A549 (cell line): ENCODE measurements at regions not wholly inside any gene's neighbourhood (a gene's known extent, or its start where the extent isn't known, plus 50 kb on each side); places are given as distances from the start of the nearest gene placed in this dataset.

Experiments
- ATAC-seq, 2 experiments: fragments of 200-7000 bp in 1 of 2; fragments of >200 bp in 1 of 2; cut with Nextera tagmentation in 1 of 2; cut with Tn5 transposase in 1 of 2; 3 replicates each; pipeline versions ENCODE4 v1.8.0 to v1.9.1; 2018 to 2020; ENCODE audit warnings: mild to moderate bottlenecking in 1 of 2, moderate library complexity in 1 of 2
- CTCF ChIA-PET: fragments of 300-600 bp; sonication (Branson Sonifier 250); formaldehyde crosslinking; extraction: SDS; loops from one replicate; lab custom pipeline; 2021; ENCODE audit warnings: antibody characterized with exemption, inconsistent platforms; lab: Yijun Ruan, JAX
- POLR2A ChIA-PET: fragments of 350-600 bp; formaldehyde crosslinking; extraction: SDS; loops from one replicate; lab custom pipeline; 2021; ENCODE audit warnings: antibody characterized with exemption, inconsistent platforms; lab: Yijun Ruan, JAX
- DNase-seq, 2 experiments: peaks; one replicate each; pipeline versions ENCODE4 v3.0.0 to v3.0.0-alpha.2; 2011 to 2016; ENCODE audit warnings: low read depth in 1 of 2, low spot score in 1 of 2
- FAIRE-seq: peaks from 2 replicates; lab custom pipeline; 2011; peaks lifted over from hg19 to GRCh38; lab: Jason Lieb, UNC
- H3K27ac ChIP-seq, 2 experiments: fragments of >200 bp; sonication (Bioruptor Twin); formaldehyde crosslinking; 3 replicates each; pipeline ENCODE4 v1.5.1; 2016 to 2017
- H3K4me1 ChIP-seq: fragments of >200 bp; sonication (Bioruptor Twin); formaldehyde crosslinking; 3 replicates; pipeline ENCODE4 v1.6.1; 2016
- H3K4me2 ChIP-seq: fragments of >200 bp; sonication (Bioruptor Twin); formaldehyde crosslinking; 3 replicates; pipeline ENCODE4 v1.6.1; 2016
- H3K4me3 ChIP-seq: fragments of >200 bp; sonication (Bioruptor Twin); formaldehyde crosslinking; 3 replicates; pipeline ENCODE4 v1.5.1; 2016
- H3K9me3 ChIP-seq: fragments of >200 bp; sonication (Bioruptor Twin); formaldehyde crosslinking; 3 replicates; pipeline ENCODE4 v1.6.1; 2016
- CBX2 ChIP-seq: fragments of 200-600 bp; sonication (generic); IDR thresholded peaks from 2 replicates; pipeline ENCODE4 v1.6.1; 2016; ENCODE audit warnings: low read depth, mild to moderate bottlenecking, borderline replicate concordance
- CEBPB ChIP-seq, 2 experiments: fragments of >200 bp in 1 of 2; sonication (Bioruptor Twin) in 1 of 2; formaldehyde crosslinking in 1 of 2; IDR thresholded peaks; 2 replicates each; pipeline ENCODE4 v1.6.1; 2012 to 2016
- GATA3 ChIP-seq: IDR thresholded peaks from 2 replicates; pipeline ENCODE4 v1.6.1; 2012; ENCODE audit warnings: borderline replicate concordance
- HOXB5 ChIP-seq: fragments of 250-450 bp; sonication (Bioruptor Pico); IDR thresholded peaks from 2 replicates; pipeline ENCODE4 v1.5.0; 2020; ENCODE audit warnings: mild to moderate bottlenecking, moderate library complexity
- KDM1A ChIP-seq: fragments of 200-600 bp; sonication (generic); IDR thresholded peaks from 2 replicates; pipeline ENCODE4 v1.6.1; 2016; ENCODE audit warnings: low read depth, mild to moderate bottlenecking
- KDM5A ChIP-seq: fragments of 200-600 bp; sonication (generic); IDR thresholded peaks from 2 replicates; pipeline ENCODE4 v1.6.1; 2016; ENCODE audit warnings: antibody characterized with exemption, mild to moderate bottlenecking
- NFE2L2 ChIP-seq: fragments of 150-350 bp; conservative IDR thresholded peaks from 2 replicates; pipeline ENCODE4 v1.6.1; 2014; ENCODE audit warnings: low read length
- NPAS2 ChIP-seq: fragments of 250-450 bp; sonication (Bioruptor Pico); IDR thresholded peaks from 2 replicates; pipeline ENCODE4 v1.8.0; 2022; ENCODE audit warnings: mild to moderate bottlenecking, moderate library complexity, borderline replicate concordance
- PHF8 ChIP-seq: fragments of 200-600 bp; sonication (generic); IDR thresholded peaks from 2 replicates; pipeline ENCODE4 v1.6.1; 2016; ENCODE audit warnings: low read depth, mild to moderate bottlenecking, antibody characterized with exemption, moderate library complexity, borderline replicate concordance
- POLR2A ChIP-seq: IDR thresholded peaks from 2 replicates; pipeline ENCODE4 v1.6.1; 2012; ENCODE audit warnings: mild to moderate bottlenecking, low read length
- RAD21 ChIP-seq, 2 experiments: fragments of >200 bp in 1 of 2; sonication (Bioruptor Twin) in 1 of 2; formaldehyde crosslinking in 1 of 2; IDR thresholded peaks in 1 of 2; conservative IDR thresholded peaks in 1 of 2; 2 replicates in 1 of 2; 3 replicates in 1 of 2; pipeline ENCODE4 v1.6.1; 2012 to 2018; ENCODE audit warnings: inconsistent platforms in 1 of 2
- RARB ChIP-seq: fragments of 250-450 bp; sonication (Bioruptor Pico); IDR thresholded peaks from 2 replicates; pipeline ENCODE4 v1.8.0; 2021; ENCODE audit warnings: mild to moderate bottlenecking, moderate library complexity
- SMC3 ChIP-seq: fragments of >200 bp; sonication (Bioruptor Twin); formaldehyde crosslinking; IDR thresholded peaks from 3 replicates; pipeline ENCODE4 v1.6.1; 2018; ENCODE audit warnings: inconsistent platforms
- SREBF2 ChIP-seq: fragments of 450-650 bp; IDR thresholded peaks from 2 replicates; pipeline ENCODE4 v1.6.1; 2014; ENCODE audit warnings: mild to moderate bottlenecking, moderate library complexity
- ZNF302 ChIP-seq: fragments of 250-450 bp; sonication (Bioruptor Pico); IDR thresholded peaks from 2 replicates; pipeline ENCODE4 v1.9.0; 2021; ENCODE audit warnings: inconsistent platforms, mild to moderate bottlenecking, moderate library complexity
- WGBS: methylation state at CpG from one replicate; pipeline ENCODE4 v1.1.6; 2017; ENCODE audit errors: missing lambda C conversion rate; 5-methylcytosine and 5-hydroxymethylcytosine counted together
- TF ChIP-seq, protein P1 (sequence below): fragments of >200 bp; sonication (Bioruptor Twin); formaldehyde crosslinking; IDR thresholded peaks from 3 replicates; pipeline ENCODE4 v1.6.1; 2016
- TF ChIP-seq, protein P2 (sequence below): fragments of 200-600 bp; sonication (generic); IDR thresholded peaks from 2 replicates; pipeline ENCODE4 v1.6.1; 2016; ENCODE audit warnings: antibody characterized with exemption, mild to moderate bottlenecking, moderate library complexity
- TF ChIP-seq, protein P3 (sequence below): fragments of >200 bp; sonication (Bioruptor Twin); formaldehyde crosslinking; IDR thresholded peaks from 2 replicates; pipeline ENCODE4 v1.6.1; 2016
- TF ChIP-seq, protein P4 (sequence below): IDR thresholded peaks from 2 replicates; pipeline ENCODE4 v1.6.1; 2012

DNA sequence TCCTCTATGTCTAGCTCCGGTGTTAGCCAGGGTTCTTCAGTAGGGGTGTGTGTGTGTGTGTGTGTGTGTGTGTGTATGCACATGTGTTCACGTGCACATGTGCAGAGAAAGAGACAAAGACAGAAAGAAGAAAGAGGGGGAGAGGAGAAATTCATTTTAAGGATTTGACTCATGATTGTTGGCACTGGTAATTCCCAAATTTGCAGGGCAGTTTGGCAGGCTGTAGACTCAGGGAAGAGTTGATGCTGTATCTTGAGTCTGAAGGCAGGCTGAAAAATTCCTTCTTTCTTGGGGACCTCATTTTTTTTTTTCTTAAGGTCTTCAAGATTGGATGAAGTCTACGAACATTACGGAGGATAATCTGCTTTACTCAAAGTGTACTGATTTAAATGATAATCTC is 335.7 kb downstream of the NSG2 start:
- H3K4me3 ChIP-seq, result no peak overlapping the region
- 48% methylated on average over 4 of the region's 4 CpGs for WGBS
- H3K27ac ChIP-seq, result no peak overlapping the region
- H3K4me2 ChIP-seq, result no peak overlapping the region
- CTCF ChIA-PET, result interaction anchor here (0.6 to 0.7 kb wide), 2 partner anchors 29 to 945 kb away, joined by 3 read pairs; no protein-coding TSS in a partner anchor
- no peak for DNase-seq
- ATAC-seq, result no peak
- no peaks in the 10 kb centered on the region for H3K9me3 ChIP-seq
- H3K4me1 ChIP-seq, result peaks cover 7% of the 10 kb centered on the region; the same call in 2 of the 3 replicates
- FAIRE-seq, result no peak
- POLR2A ChIA-PET, result no interaction called here
- no peak for TF ChIP-seq SREBF2
- no peak for TF ChIP-seq HOXB5 (CRISPR knock-in tag)
- no peak for TF ChIP-seq PHF8
- TF ChIP-seq NFE2L2, result no peak
- no peak for TF ChIP-seq NPAS2
- TF ChIP-seq, protein P1, sequence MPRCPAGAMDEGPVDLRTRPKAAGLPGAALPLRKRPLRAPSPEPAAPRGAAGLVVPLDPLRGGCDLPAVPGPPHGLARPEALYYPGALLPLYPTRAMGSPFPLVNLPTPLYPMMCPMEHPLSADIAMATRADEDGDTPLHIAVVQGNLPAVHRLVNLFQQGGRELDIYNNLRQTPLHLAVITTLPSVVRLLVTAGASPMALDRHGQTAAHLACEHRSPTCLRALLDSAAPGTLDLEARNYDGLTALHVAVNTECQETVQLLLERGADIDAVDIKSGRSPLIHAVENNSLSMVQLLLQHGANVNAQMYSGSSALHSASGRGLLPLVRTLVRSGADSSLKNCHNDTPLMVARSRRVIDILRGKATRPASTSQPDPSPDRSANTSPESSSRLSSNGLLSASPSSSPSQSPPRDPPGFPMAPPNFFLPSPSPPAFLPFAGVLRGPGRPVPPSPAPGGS, result no peak
- no peak for TF ChIP-seq GATA3
- TF ChIP-seq, protein P2, sequence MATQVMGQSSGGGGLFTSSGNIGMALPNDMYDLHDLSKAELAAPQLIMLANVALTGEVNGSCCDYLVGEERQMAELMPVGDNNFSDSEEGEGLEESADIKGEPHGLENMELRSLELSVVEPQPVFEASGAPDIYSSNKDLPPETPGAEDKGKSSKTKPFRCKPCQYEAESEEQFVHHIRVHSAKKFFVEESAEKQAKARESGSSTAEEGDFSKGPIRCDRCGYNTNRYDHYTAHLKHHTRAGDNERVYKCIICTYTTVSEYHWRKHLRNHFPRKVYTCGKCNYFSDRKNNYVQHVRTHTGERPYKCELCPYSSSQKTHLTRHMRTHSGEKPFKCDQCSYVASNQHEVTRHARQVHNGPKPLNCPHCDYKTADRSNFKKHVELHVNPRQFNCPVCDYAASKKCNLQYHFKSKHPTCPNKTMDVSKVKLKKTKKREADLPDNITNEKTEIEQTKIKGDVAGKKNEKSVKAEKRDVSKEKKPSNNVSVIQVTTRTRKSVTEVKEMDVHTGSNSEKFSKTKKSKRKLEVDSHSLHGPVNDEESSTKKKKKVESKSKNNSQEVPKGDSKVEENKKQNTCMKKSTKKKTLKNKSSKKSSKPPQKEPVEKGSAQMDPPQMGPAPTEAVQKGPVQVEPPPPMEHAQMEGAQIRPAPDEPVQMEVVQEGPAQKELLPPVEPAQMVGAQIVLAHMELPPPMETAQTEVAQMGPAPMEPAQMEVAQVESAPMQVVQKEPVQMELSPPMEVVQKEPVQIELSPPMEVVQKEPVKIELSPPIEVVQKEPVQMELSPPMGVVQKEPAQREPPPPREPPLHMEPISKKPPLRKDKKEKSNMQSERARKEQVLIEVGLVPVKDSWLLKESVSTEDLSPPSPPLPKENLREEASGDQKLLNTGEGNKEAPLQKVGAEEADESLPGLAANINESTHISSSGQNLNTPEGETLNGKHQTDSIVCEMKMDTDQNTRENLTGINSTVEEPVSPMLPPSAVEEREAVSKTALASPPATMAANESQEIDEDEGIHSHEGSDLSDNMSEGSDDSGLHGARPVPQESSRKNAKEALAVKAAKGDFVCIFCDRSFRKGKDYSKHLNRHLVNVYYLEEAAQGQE, result no peak
- TF ChIP-seq, protein P3, sequence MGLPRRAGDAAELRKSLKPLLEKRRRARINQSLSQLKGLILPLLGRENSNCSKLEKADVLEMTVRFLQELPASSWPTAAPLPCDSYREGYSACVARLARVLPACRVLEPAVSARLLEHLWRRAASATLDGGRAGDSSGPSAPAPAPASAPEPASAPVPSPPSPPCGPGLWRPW, result no peak
- TF ChIP-seq RARB (CRISPR knock-in tag), result no peak
- no peak for TF ChIP-seq CBX2
- TF ChIP-seq KDM1A, result no peak
- TF ChIP-seq, protein P4, sequence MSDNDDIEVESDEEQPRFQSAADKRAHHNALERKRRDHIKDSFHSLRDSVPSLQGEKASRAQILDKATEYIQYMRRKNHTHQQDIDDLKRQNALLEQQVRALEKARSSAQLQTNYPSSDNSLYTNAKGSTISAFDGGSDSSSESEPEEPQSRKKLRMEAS, result no peak
- TF ChIP-seq ZNF302, result no peak

DNA sequence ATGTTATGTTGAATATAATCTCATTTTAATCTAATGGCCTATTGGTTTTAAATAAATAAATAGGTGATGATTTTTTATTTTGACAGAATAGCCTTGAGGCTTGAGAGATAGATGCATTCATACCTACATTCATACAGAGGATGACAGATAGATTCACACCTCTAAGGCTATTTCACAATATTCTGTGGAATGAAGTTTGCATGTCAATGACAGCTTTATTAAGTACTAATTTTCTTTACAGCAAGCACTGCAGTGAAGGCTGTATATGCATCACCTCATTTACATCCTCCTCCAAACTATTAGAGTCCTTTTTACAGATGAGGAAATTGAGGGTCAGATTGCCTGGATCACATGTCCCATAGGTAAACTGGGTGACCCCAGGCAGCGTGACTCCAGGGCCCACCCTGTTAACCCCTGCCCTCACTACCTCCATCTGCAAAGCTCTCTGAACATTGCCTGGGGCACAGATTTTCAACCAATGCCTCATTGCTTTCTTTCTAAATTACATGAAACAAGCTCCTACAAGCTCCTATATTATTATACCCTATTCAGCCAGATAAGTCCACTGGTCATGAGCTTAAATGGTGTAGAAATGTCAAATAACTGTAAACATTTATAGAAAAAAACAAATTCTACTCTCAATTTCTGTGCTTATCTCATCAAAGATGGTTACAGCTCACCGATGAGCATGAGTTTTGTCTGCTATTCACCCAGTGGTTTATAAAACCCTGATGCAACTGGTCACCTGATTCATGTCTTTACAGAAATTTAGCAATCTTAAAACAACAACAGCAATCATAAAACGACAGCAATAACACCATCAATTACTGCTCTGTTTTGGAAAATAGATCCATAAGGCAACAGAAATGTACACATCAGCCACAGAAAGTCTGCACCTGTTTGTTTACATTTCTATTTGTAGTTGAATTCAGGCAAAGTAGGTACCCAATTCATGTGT is 338.0 kb downstream of the NSG2 start:
- no peak for DNase-seq
- 32% methylated on average over 3 of the region's 3 CpGs for WGBS
- H3K27ac ChIP-seq, result no peak overlapping the region
- no peak overlapping the region for H3K4me3 ChIP-seq
- no peak overlapping the region for H3K4me2 ChIP-seq
- H3K9me3 ChIP-seq, result no peaks in the 10 kb centered on the region
- TF ChIP-seq, protein P4, result no peak
- no peak for TF ChIP-seq KDM5A
- TF ChIP-seq CEBPB (IDR thresholded peaks at IDR 0.05), result no peak
- TF ChIP-seq POLR2A, result no peak
- TF ChIP-seq RAD21 (conservative IDR thresholded peaks at IDR 0.05 in 1 of 2, IDR thresholded peaks at IDR 0.05 in 1 of 2), result no peak
- TF ChIP-seq SMC3, result no peak
- TF ChIP-seq, all 56 proteins: peak for 0
- ATAC-seq (no peak), FAIRE-seq (no peak)
- POLR2A ChIA-PET, result no interaction called here
- CTCF ChIA-PET, result interaction anchor here (0.6 kb wide), 1 partner anchor 527 kb away, joined by 3 read pairs; no protein-coding TSS in a partner anchor
- peaks cover 7% of the 10 kb centered on the region; the same call in 2 of the 3 replicates for H3K4me1 ChIP-seq
